OCI-LY3 (cell line): ENCODE measurements at regions not wholly inside any gene's neighbourhood (a gene's known extent, or its start where the extent isn't known, plus 50 kb on each side); places are given as distances from the start of the nearest gene placed in this dataset.

Source experiments
- H2AFZ ChIP-seq: fragments of 200-600, 300-600 bp; shearing (Covaris generic); 2 replicates; pipeline ENCODE4 v1.6.0; 2014; ENCODE audit warnings: antibody characterized with exemption, low read depth, low read length
- H3K27ac ChIP-seq: fragments of 200-600, 300-600 bp; sonication (generic); 2 replicates; pipeline ENCODE4 v1.5.1; 2014; ENCODE audit warnings: mild to moderate bottlenecking, low read length, moderate library complexity, mixed read lengths
- H3K27me3 ChIP-seq: fragments of 200-600, 300-600 bp; sonication (generic); 2 replicates; pipeline ENCODE4 v1.6.1; 2014; ENCODE audit warnings: low read depth, low read length, mixed read lengths
- H3K36me3 ChIP-seq: fragments of 200-600, 300-600 bp; sonication (generic); replicated peaks from 2 replicates; pipeline ENCODE3; 2014; ENCODE audit warnings: low read depth, low read length, mixed read lengths
- H3K4me1 ChIP-seq: fragments of 300-600, 200-600 bp; sonication (generic); 2 replicates; pipeline ENCODE4 v1.6.1; 2014; ENCODE audit warnings: low read length, mixed read lengths
- H3K4me2 ChIP-seq: fragments of 200-600, 300-600 bp; sonication (generic); 2 replicates; pipeline ENCODE4 v1.6.1; 2014; ENCODE audit warnings: low read length, mixed read lengths
- H3K4me3 ChIP-seq: fragments of 300-600, 200-600 bp; sonication (generic); 2 replicates; pipeline ENCODE4 v1.5.1; 2014; ENCODE audit warnings: antibody characterized with exemption, mild to moderate bottlenecking, low read length, moderate library complexity
- H3K79me2 ChIP-seq: fragments of 300-600, 200-600 bp; shearing (Covaris generic); 2 replicates; pipeline ENCODE4 v1.6.1; 2014; ENCODE audit warnings: mild to moderate bottlenecking, low read length, mixed read lengths
- H3K9ac ChIP-seq: fragments of 300-600, 200-600 bp; shearing (Covaris generic); 2 replicates; pipeline ENCODE4 v1.6.0; 2014; ENCODE audit warnings: mild to moderate bottlenecking, low read length, moderate library complexity
- H3K9me3 ChIP-seq: fragments of 200-600, 300-600 bp; shearing (Covaris generic); 2 replicates; pipeline ENCODE4 v1.6.1; 2014; ENCODE audit warnings: low read length, mixed read lengths; ENCODE audit not compliant: insufficient read depth
- H4K20me1 ChIP-seq: fragments of 200-600, 300-600 bp; sonication (generic); 2 replicates; pipeline ENCODE4 v1.6.1; 2016; ENCODE audit warnings: low read length, mixed read lengths; ENCODE audit not compliant: insufficient read depth
- EZH2phosphoT487 ChIP-seq: fragments of 200-600 bp; shearing (Covaris generic); IDR thresholded peaks from 2 replicates; pipeline ENCODE4 v1.6.1; 2018; ENCODE audit warnings: antibody characterized with exemption, mixed run types, low read depth
- TF ChIP-seq, protein P1 (sequence below): fragments of 200-600, 300-600 bp; sonication (generic); IDR thresholded peaks from 2 replicates; pipeline ENCODE4 v1.5.1; 2014; ENCODE audit warnings: antibody characterized with exemption, low read length, low read depth

DNA sequence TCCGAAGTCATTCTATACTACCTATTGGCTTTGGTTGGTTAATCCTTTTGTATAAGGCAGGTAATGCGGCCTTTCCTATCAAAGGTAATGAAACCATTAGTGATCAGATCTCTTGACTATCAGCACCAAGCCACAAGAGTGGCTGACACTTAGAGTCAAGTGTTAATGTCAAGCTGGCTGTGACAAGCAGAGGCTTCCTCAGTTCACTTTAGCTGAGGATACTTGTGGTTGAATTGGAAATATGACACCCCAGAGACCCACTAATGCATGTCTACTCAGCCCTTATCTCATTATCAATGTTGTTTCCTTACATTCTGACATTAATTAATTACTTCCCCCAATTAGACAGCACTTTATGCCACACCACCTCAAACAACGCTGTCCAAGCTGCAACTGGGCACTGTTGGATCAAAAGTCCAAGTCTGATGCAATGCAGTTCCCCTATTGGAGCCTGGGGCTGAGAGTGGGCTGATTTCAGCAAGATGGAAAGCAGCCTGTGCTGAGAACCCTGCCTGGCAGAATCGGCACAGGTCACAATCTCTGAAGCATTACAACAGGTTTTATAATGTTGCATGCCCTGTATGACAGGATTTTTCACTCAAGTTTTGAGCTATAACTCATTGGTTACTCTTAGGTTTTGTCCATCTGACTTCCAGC is 273.5 kb downstream of the COL12A1 start:
- Histone ChIP-seq H3K4me3 (no peak overlapping the region), H3K9ac (no peak overlapping the region), H3K4me1 (peaks cover 6% of the 10 kb centered on the region), H3K79me2 (no peaks in the 10 kb centered on the region), H3K27me3 (no peaks in the 10 kb centered on the region), H3K9me3 (no peaks in the 10 kb centered on the region), H4K20me1 (no peaks in the 10 kb centered on the region), H3K36me3 (no peaks in the 10 kb centered on the region), H3K27ac (no peak overlapping the region), H3K4me2 (no peak overlapping the region), H2AFZ (no peak overlapping the region)
- TF ChIP-seq EZH2phosphoT487 = no peak
- TF ChIP-seq, protein P1, sequence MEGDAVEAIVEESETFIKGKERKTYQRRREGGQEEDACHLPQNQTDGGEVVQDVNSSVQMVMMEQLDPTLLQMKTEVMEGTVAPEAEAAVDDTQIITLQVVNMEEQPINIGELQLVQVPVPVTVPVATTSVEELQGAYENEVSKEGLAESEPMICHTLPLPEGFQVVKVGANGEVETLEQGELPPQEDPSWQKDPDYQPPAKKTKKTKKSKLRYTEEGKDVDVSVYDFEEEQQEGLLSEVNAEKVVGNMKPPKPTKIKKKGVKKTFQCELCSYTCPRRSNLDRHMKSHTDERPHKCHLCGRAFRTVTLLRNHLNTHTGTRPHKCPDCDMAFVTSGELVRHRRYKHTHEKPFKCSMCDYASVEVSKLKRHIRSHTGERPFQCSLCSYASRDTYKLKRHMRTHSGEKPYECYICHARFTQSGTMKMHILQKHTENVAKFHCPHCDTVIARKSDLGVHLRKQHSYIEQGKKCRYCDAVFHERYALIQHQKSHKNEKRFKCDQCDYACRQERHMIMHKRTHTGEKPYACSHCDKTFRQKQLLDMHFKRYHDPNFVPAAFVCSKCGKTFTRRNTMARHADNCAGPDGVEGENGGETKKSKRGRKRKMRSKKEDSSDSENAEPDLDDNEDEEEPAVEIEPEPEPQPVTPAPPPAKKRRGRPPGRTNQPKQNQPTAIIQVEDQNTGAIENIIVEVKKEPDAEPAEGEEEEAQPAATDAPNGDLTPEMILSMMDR = no peak

DNA sequence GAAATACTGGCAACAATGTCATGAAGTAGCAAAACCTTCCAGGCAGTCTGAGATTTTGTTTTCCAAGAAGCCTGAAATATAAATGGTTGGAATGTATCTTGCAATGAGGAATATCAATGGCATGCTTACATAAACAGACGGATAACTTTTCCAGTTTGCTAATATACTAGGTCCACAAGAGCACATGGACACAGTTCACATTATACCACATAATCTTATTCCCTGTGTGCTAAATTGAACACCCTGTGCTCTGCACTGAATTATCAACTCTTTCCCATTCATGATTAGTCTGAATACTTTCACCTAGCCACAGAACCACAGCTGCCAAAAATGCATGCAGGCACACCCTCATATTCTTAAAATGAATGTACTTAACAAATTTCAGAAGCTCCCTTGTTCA is 274.3 kb downstream of the COL12A1 start:
- Histone ChIP-seq H3K36me3 (no peaks in the 10 kb centered on the region), H3K27me3 (no peaks in the 10 kb centered on the region), H3K9ac (no peak overlapping the region), H3K27ac (no peak overlapping the region), H3K4me2 (no peak overlapping the region), H4K20me1 (no peaks in the 10 kb centered on the region), H2AFZ (no peak overlapping the region), H3K79me2 (no peaks in the 10 kb centered on the region), H3K4me1 (peaks cover 6% of the 10 kb centered on the region), H3K9me3 (no peaks in the 10 kb centered on the region), H3K4me3 (no peak overlapping the region)
- TF ChIP-seq EZH2phosphoT487 = no peak
- TF ChIP-seq, protein P1 = no peak

DNA sequence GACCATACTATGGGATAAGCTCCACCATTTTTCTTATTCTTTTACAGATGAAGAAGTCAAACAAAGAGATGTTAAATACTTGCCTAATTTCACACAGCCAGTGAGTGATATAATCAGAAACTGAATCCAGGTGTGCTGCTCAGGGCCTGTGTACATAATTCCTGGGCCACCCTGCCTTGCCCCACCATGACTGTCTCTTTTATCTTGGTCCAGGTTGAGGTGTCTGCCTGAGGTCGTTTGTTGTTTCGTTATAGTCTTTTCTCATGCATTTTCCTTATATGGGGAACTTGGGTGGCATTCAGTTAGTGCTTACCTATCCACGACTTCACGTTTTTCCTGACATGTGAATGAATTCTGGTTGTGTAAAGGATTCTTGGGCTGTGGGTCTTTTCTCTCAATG is 277.6 kb downstream of the COL12A1 start:
- no peak for TF ChIP-seq EZH2phosphoT487
- TF ChIP-seq, protein P1 = no peak
- Histone ChIP-seq H3K27ac (no peak overlapping the region), H4K20me1 (no peaks in the 10 kb centered on the region), H3K4me1 (peaks cover 12% of the 10 kb centered on the region), H3K9me3 (no peaks in the 10 kb centered on the region), H3K9ac (no peak overlapping the region), H3K36me3 (no peaks in the 10 kb centered on the region), H3K79me2 (no peaks in the 10 kb centered on the region), H3K4me3 (no peak overlapping the region), H3K4me2 (no peak overlapping the region), H2AFZ (no peak overlapping the region), H3K27me3 (no peaks in the 10 kb centered on the region)

DNA sequence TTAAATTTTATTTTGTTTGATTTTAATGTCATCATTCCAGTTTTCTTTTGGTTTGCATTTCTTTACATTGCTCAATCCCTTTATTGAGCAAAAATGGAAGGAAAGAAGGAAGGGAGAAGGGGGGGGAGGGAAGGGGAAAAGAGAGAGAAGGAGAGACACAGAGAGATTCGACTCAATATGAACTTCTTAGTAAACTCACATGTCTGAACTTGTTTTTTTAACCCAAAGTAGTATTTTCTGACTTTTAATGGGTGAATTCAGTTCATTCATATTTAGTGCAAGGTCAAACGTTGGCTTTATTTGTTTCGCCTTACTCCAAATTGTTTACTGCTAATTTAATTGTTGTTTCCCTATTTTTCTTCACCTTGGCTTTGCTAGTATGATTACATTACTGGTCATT is 278.6 kb downstream of the COL12A1 start:
- Histone ChIP-seq H3K27me3 (no peaks in the 10 kb centered on the region), H3K4me3 (no peak overlapping the region), H4K20me1 (no peaks in the 10 kb centered on the region), H3K36me3 (no peaks in the 10 kb centered on the region), H3K9ac (no peak overlapping the region), H3K4me1 (peaks cover 12% of the 10 kb centered on the region), H3K9me3 (no peaks in the 10 kb centered on the region), H3K79me2 (no peaks in the 10 kb centered on the region), H3K4me2 (no peak overlapping the region), H3K27ac (no peak overlapping the region), H2AFZ (no peak overlapping the region)
- TF ChIP-seq EZH2phosphoT487 = no peak
- TF ChIP-seq, protein P1 = no peak
